ENCODE measurements at regions not wholly inside any gene's neighbourhood (a gene's known extent, or its start where the extent isn't known, plus 50 kb on each side); places are given as distances from the start of the nearest gene placed in this dataset.

DNA sequence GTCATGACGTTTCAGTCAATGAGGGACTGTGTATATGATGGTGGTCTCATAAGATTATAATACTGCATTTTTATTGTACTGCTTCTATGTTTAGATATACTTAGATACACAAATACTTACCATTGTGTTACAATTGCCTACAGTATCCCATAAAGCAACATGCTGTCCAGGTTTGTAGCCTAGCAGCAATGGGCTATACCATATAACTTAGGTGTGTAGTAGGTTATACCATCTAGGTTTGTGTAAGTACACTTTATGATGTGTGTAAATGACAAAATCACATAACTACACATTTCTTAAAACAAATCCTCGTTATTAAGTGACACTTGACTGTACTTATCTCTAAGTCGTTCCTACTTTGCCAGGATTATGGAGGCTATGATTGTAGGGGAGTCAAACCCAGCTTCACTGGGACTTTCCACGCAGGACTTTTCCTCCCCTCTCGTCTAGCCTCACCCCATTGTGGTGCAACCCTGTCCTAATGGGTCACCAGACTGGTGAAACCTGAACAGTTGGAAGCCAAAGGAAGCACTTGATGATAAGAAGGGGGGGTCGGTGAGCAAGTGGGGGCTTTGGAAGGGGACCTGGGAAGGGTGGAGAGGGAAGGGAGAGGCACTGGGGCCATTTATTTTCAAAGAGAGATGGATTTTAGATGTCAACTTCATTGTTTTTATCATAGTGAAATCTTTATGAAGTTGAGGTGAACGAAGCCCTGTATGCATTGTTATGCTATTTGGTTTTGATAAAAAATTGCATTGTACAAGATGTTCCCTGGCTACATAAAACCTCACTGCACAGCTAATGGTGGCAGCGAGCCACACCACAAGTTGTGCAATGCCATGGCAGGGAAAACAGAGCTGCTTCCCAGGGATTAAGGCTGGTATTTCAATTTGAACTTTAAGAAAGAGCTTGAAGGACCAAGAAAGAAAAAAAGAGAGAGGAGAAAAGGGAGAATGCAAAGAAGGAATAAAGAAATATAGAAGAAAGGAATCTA lies 129.1 kb downstream of the EHF start:
- no peaks in the 10 kb centered on the region for H3K36me3 ChIP-seq
- H3K27me3 ChIP-seq (replicated peaks; ENCODE audit: insufficient read depth): no peaks in the 10 kb centered on the region
- intact Hi-C loops (cut with DNase I): no loop called here
- DNase-seq (ENCODE audit: low spot score): peak; percentile 94
- peaks cover 5% of the 10 kb centered on the region for H3K4me1 ChIP-seq (replicated peaks)
- H3K9me3 ChIP-seq: no peaks in the 10 kb centered on the region
- peak overlapping the region; percentile 79 to 87 for H3K27ac ChIP-seq
- 19% methylated on average over 8 of the region's 8 CpGs for WGBS
- H3K4me3 ChIP-seq: no peak overlapping the region
- peak; percentile 96 for TF ChIP-seq POLR2AphosphoS5 (IDR thresholded peaks at IDR 0.05)
- no peak for TF ChIP-seq POLR2A (IDR thresholded peaks at IDR 0.05)

GRCh38 chr11:34748036-34748435 lies 127.1 kb downstream of the EHF start:
- H3K36me3 ChIP-seq: no peaks in the 10 kb centered on the region
- H3K27me3 ChIP-seq (replicated peaks; ENCODE audit: insufficient read depth): no peaks in the 10 kb centered on the region
- TF ChIP-seq POLR2AphosphoS5 (IDR thresholded peaks at IDR 0.05) (no peak), CTCF (IDR thresholded peaks at IDR 0.05) (no peak), POLR2A (IDR thresholded peaks at IDR 0.05) (no peak)
- DNase-seq (ENCODE audit: low spot score): no peak
- H3K4me1 ChIP-seq (replicated peaks): peaks cover 5% of the 10 kb centered on the region
- H3K4me3 ChIP-seq: no peak overlapping the region
- intact Hi-C loops (cut with DNase I): no loop called here
- WGBS: 47% methylated on average over 3 of the region's 3 CpGs
- H3K9me3 ChIP-seq: no peaks in the 10 kb centered on the region
- peak overlapping the region in 1 of 2 donors; percentile 87 for H3K27ac ChIP-seq

- H3K9me3 ChIP-seq: no peaks in the 10 kb centered on the region
- no peak overlapping the region for H3K27ac ChIP-seq
- 57% methylated on average over 3 of the region's 3 CpGs for WGBS
- H3K27me3 ChIP-seq (replicated peaks; ENCODE audit: insufficient read depth): no peaks in the 10 kb centered on the region
- no peaks in the 10 kb centered on the region for H3K36me3 ChIP-seq
- TF ChIP-seq CTCF (IDR thresholded peaks at IDR 0.05) (no peak), POLR2A (IDR thresholded peaks at IDR 0.05) (no peak), POLR2AphosphoS5 (IDR thresholded peaks at IDR 0.05) (no peak)
- H3K4me3 ChIP-seq: no peak overlapping the region
- intact Hi-C loops (cut with DNase I): no loop called here
- peaks cover 5% of the 10 kb centered on the region for H3K4me1 ChIP-seq (replicated peaks)
- no peak for DNase-seq (ENCODE audit: low spot score)
Observed at GRCh38 chr11:34747251-34747650, 126.4 kb downstream of the EHF start.

DNA sequence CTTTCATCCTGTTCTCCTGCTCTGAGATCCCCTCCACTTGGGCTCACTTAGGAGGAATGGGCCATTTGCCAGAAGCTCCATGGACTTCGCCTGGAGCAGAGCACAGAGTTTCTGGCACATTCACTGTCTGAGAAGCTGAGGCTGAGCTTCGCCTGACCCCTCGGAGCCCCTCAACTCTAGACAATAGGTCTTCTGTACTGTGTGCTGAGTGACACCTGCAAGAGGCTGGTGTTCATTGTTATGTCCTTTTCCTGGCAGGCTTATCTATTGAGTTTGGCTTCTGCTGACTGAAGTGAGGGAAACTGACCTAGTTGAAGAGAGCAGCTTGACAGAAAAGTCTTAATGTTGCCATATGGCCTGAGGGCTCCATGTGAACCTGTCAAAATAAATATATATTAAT lies 124.3 kb downstream of the EHF start:
- WGBS: 39% methylated on average over 3 of the region's 3 CpGs
- no peaks in the 10 kb centered on the region for H3K4me1 ChIP-seq (replicated peaks)
- H3K27me3 ChIP-seq (replicated peaks; ENCODE audit: insufficient read depth): no peaks in the 10 kb centered on the region
- no peaks in the 10 kb centered on the region for H3K36me3 ChIP-seq
- DNase-seq (ENCODE audit: low spot score): peak; percentile 30
- no peak overlapping the region for H3K4me3 ChIP-seq
- no peak for TF ChIP-seq POLR2A (IDR thresholded peaks at IDR 0.05)
- TF ChIP-seq CTCF (IDR thresholded peaks at IDR 0.05): no peak
- peak; percentile 48 for TF ChIP-seq POLR2AphosphoS5 (IDR thresholded peaks at IDR 0.05)
- H3K27ac ChIP-seq: peak overlapping the region in 1 of 2 donors; percentile 27
- intact Hi-C loops (cut with DNase I): no loop called here
- no peaks in the 10 kb centered on the region for H3K9me3 ChIP-seq

DNA sequence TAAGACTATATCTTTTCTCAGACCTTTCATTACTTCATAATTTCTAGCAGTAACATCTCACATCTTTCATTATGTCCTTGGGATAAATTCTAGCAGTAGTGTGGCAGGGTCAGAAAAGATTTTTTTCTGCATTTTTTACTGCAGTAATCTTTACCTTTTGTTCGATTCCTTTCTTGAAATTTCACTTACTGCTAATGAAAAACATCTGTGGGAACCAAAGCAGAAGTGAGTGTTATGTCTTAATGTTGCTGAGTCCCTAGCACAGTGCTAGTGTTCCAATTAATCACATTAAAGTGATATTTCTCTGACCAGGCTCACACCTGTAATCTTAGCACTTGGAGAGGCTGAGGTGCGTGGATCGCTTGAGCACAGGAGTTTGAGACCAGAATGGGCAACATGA lies 123.6 kb downstream of the EHF start:
- H3K27ac ChIP-seq: no peak overlapping the region
- DNase-seq (ENCODE audit: low spot score): no peak
- intact Hi-C loops (cut with DNase I): no loop called here
- no peaks in the 10 kb centered on the region for H3K9me3 ChIP-seq
- TF ChIP-seq POLR2A (IDR thresholded peaks at IDR 0.05) (no peak), CTCF (IDR thresholded peaks at IDR 0.05) (no peak), POLR2AphosphoS5 (IDR thresholded peaks at IDR 0.05) (no peak)
- no peak overlapping the region for H3K4me3 ChIP-seq
- H3K4me1 ChIP-seq (replicated peaks): no peaks in the 10 kb centered on the region
- H3K36me3 ChIP-seq: no peaks in the 10 kb centered on the region
- no peaks in the 10 kb centered on the region for H3K27me3 ChIP-seq (replicated peaks; ENCODE audit: insufficient read depth)
- 83% methylated on average over 3 of the region's 3 CpGs for WGBS

Measured in prostate gland (tissue), 2 donors.